H1 (cell line): ENCODE measurements at regions not wholly inside any gene's neighbourhood (a gene's known extent, or its start where the extent isn't known, plus 50 kb on each side); places are given as distances from the start of the nearest gene placed in this dataset.

ENCODE experiments used
- CTCF ChIA-PET: fragments of 300-600 bp; sonication (Branson Sonifier 250); formaldehyde crosslinking; loops from one replicate; lab custom pipeline; 2021; ENCODE audit not compliant: partially characterized antibody; lab: Charles Lee
- POLR2A ChIA-PET: fragments of 300-600 bp; sonication (Branson Sonifier 250); formaldehyde crosslinking; loops from one replicate; lab custom pipeline; 2021; ENCODE audit warnings: inconsistent platforms; ENCODE audit not compliant: partially characterized antibody; lab: Charles Lee
- DNase-seq, 2 experiments: peaks; one replicate each; pipeline versions ENCODE4 v3.0.0 to v3.0.0-alpha.2; 2010 to 2022; ENCODE audit warnings: low spot score in 2 of 2, low read depth in 1 of 2, mixed read lengths in 1 of 2
- FAIRE-seq: peaks from 2 replicates; lab custom pipeline; 2011; peaks lifted over from hg19 to GRCh38; lab: Jason Lieb, UNC
- H2AFZ ChIP-seq: 2 replicates; pipeline ENCODE4 v1.8.1; 2012; ENCODE audit warnings: low read length, inconsistent platforms
- H2AK5ac ChIP-seq: 2 replicates; pipeline ENCODE4 v1.6.1; 2013; ENCODE audit warnings: low read depth, low read length
- H2BK120ac ChIP-seq: replicated peaks from 2 replicates; pipeline ENCODE3; 2013; ENCODE audit warnings: low read depth, low read length, inconsistent platforms
- H2BK12ac ChIP-seq: 2 replicates; pipeline ENCODE4 v1.6.1; 2013; ENCODE audit warnings: low read depth, low read length
- H2BK15ac ChIP-seq: 2 replicates; pipeline ENCODE4 v1.6.1; 2013; ENCODE audit warnings: low read length
- H2BK20ac ChIP-seq: 2 replicates; pipeline ENCODE4 v1.6.1; 2013; ENCODE audit warnings: low read length
- H2BK5ac ChIP-seq: 2 replicates; pipeline ENCODE4 v1.6.1; 2013; ENCODE audit warnings: low read depth, low read length
- H3K14ac ChIP-seq: 2 replicates; pipeline ENCODE4 v1.6.1; 2013; ENCODE audit warnings: inconsistent platforms; ENCODE audit not compliant: insufficient read length
- H3K18ac ChIP-seq: 2 replicates; pipeline ENCODE4 v1.6.1; 2013; ENCODE audit warnings: low read length; ENCODE audit errors: extremely low read depth
- H3K23ac ChIP-seq: 2 replicates; pipeline ENCODE4 v1.6.1; 2013; ENCODE audit warnings: inconsistent platforms; ENCODE audit not compliant: insufficient read length
- H3K23me2 ChIP-seq: 2 replicates; pipeline ENCODE4 v1.6.1; 2013; ENCODE audit warnings: low read depth, low read length
- H3K27ac ChIP-seq: 2 replicates; pipeline ENCODE4 v1.6.1; 2011; ENCODE audit warnings: low read depth, low read length, inconsistent platforms
- H3K27me3 ChIP-seq, 4 experiments: replicated peaks in 1 of 4; 1 replicate in 1 of 4; 2 replicates in 3 of 4; pipeline versions ENCODE4 v1.6.1 to v1.8.1; 2011 to 2013; ENCODE audit warnings: low read length in 3 of 4, mild to moderate bottlenecking in 3 of 4, inconsistent platforms in 2 of 4, mixed read lengths in 2 of 4, moderate library complexity in 1 of 4; ENCODE audit not compliant: control insufficient read depth in 3 of 4, insufficient read depth in 3 of 4; ENCODE audit errors: extremely low read depth in 1 of 4
- H3K36me3 ChIP-seq, 4 experiments: 2 replicates each; pipeline versions ENCODE4 v1.6.1 to v1.8.1; 2011 to 2013; ENCODE audit warnings: mild to moderate bottlenecking in 4 of 4, low read length in 3 of 4, moderate library complexity in 2 of 4, control low read depth in 1 of 4, inconsistent platforms in 1 of 4; ENCODE audit not compliant: insufficient read depth in 4 of 4, control insufficient read depth in 2 of 4
- H3K4ac ChIP-seq: replicated peaks from 2 replicates; pipeline ENCODE3; 2013; ENCODE audit warnings: low read length, low read depth, mixed read lengths, inconsistent platforms; ENCODE audit not compliant: insufficient read length
- H3K4me1 ChIP-seq, 4 experiments: replicated peaks in 1 of 4; 1 replicate in 1 of 4; 2 replicates in 3 of 4; pipeline versions ENCODE4 v1.6.1 to v1.8.1; 2011 to 2013; ENCODE audit warnings: low read length in 3 of 4, inconsistent platforms in 2 of 4, mixed read lengths in 1 of 4; ENCODE audit not compliant: insufficient read depth in 4 of 4, control insufficient read depth in 3 of 4
- H3K4me2 ChIP-seq, 2 experiments: 2 replicates each; pipeline versions ENCODE4 v1.6.1 to v1.8.1; 2011 to 2013; ENCODE audit warnings: low read depth in 2 of 2, low read length in 2 of 2, control low read depth in 1 of 2, inconsistent platforms in 1 of 2, mild to moderate bottlenecking in 1 of 2; ENCODE audit not compliant: insufficient read depth in 1 of 2
- H3K4me3 ChIP-seq, 4 experiments: fragments of 200-600, 300-600 bp in 1 of 4; sonication (generic), shearing (Covaris generic), sonication (Bioruptor Twin) in 1 of 4; 2 replicates each; pipeline versions ENCODE4 v1.5.1 to v1.8.1; 2011 to 2016; ENCODE audit warnings: low read length in 4 of 4, low read depth in 3 of 4, control low read depth in 2 of 4, inconsistent platforms in 2 of 4, mild to moderate bottlenecking in 2 of 4, mixed read lengths in 1 of 4, moderate library complexity in 1 of 4; ENCODE audit not compliant: insufficient read depth in 2 of 4; ENCODE audit errors: extremely low read depth in 1 of 4
- H3K56ac ChIP-seq: replicated peaks from 2 replicates; pipeline ENCODE3; 2013; ENCODE audit warnings: low read depth, mild to moderate bottlenecking, mixed read lengths, low read length, inconsistent platforms; ENCODE audit not compliant: insufficient read length
- H3K79me1 ChIP-seq: 2 replicates; pipeline ENCODE4 v1.6.1; 2013; ENCODE audit warnings: low read depth, low read length, control low read depth
- H3K79me2 ChIP-seq, 2 experiments: 2 replicates each; pipeline versions ENCODE4 v1.6.1 to v1.8.1; 2012 to 2013; ENCODE audit warnings: low read length in 2 of 2, mild to moderate bottlenecking in 2 of 2, inconsistent platforms in 1 of 2; ENCODE audit not compliant: insufficient read depth in 2 of 2, control insufficient read depth in 1 of 2
- H3K9ac ChIP-seq, 4 experiments: replicated peaks in 1 of 4; 1 replicate in 1 of 4; 2 replicates in 3 of 4; pipeline versions ENCODE4 v1.6.1 to v1.8.1; 2011 to 2013; ENCODE audit warnings: low read depth in 3 of 4, low read length in 3 of 4, control low read depth in 2 of 4, mild to moderate bottlenecking in 2 of 4, moderate library complexity in 2 of 4, inconsistent platforms in 1 of 4; ENCODE audit errors: extremely low read depth in 1 of 4
- H3K9me3 ChIP-seq, 2 experiments: 2 replicates each; pipeline versions ENCODE4 v1.6.1 to v1.8.1; 2012 to 2013; ENCODE audit warnings: mild to moderate bottlenecking in 2 of 2, moderate library complexity in 2 of 2, control low read depth in 1 of 2, inconsistent platforms in 1 of 2, low read depth in 1 of 2, low read length in 1 of 2, mixed read lengths in 1 of 2; ENCODE audit not compliant: insufficient read depth in 2 of 2
- H4K20me1 ChIP-seq, 2 experiments: replicated peaks in 1 of 2; 2 replicates each; pipeline versions ENCODE3 to v1.8.1; 2011 to 2013; ENCODE audit warnings: inconsistent platforms in 2 of 2, low read length in 2 of 2, mild to moderate bottlenecking in 1 of 2; ENCODE audit not compliant: insufficient read depth in 2 of 2, control insufficient read depth in 1 of 2
- H4K5ac ChIP-seq: 2 replicates; pipeline ENCODE4 v1.6.1; 2013; ENCODE audit warnings: low read length, low read depth, mixed read lengths, inconsistent platforms; ENCODE audit not compliant: insufficient read length
- H4K8ac ChIP-seq: 2 replicates; pipeline ENCODE4 v1.8.0; 2013; ENCODE audit warnings: mild to moderate bottlenecking, moderate library complexity, low read length, inconsistent platforms; ENCODE audit not compliant: insufficient read depth; ENCODE audit errors: extremely low read depth
- H4K91ac ChIP-seq: replicated peaks from 2 replicates; pipeline ENCODE3; 2013; ENCODE audit warnings: low read length, mixed read lengths, inconsistent platforms; ENCODE audit not compliant: insufficient read length
- BCL11A ChIP-seq, 2 experiments: IDR thresholded peaks; one replicate each; pipeline ENCODE4 v1.6.1; 2011; ENCODE audit warnings: low read depth in 2 of 2, low read length in 2 of 2, mild to moderate bottlenecking in 2 of 2
- BRCA1 ChIP-seq: IDR thresholded peaks from 2 replicates; pipeline ENCODE4 v1.6.1; 2012; ENCODE audit warnings: low read depth, low read length, improper control_type of control experiment
- CEBPB ChIP-seq: IDR thresholded peaks from 2 replicates; pipeline ENCODE4 v1.6.1; 2012; ENCODE audit warnings: low read depth, low read length
- CREB1 ChIP-seq: IDR thresholded peaks from 2 replicates; pipeline ENCODE4 v1.6.1; 2012; ENCODE audit warnings: inconsistent platforms
- EP300 ChIP-seq, 2 experiments: IDR thresholded peaks; 1 replicate in 1 of 2; 2 replicates in 1 of 2; pipeline ENCODE4 v1.6.1; 2011 to 2012; ENCODE audit warnings: low read depth in 2 of 2, low read length in 2 of 2, mild to moderate bottlenecking in 2 of 2, borderline replicate concordance in 1 of 2, inconsistent platforms in 1 of 2, moderate library complexity in 1 of 2
- GTF2F1 ChIP-seq: IDR thresholded peaks from 2 replicates; pipeline ENCODE4 v1.6.1; 2012; ENCODE audit warnings: low read depth, low read length, improper control_type of control experiment, borderline replicate concordance
- HDAC2 ChIP-seq, 2 experiments: fragments of 300-600 bp in 1 of 2; sonication (generic) in 1 of 2; IDR thresholded peaks; 2 replicates each; pipeline ENCODE4 v1.6.1; 2011 to 2012; ENCODE audit warnings: low read depth in 2 of 2, low read length in 2 of 2, mild to moderate bottlenecking in 2 of 2, moderate library complexity in 2 of 2, borderline replicate concordance in 1 of 2, inconsistent platforms in 1 of 2
- KDM4A ChIP-seq: IDR thresholded peaks from one replicate; pipeline ENCODE4 v1.7.1; 2012; ENCODE audit warnings: low read depth, mild to moderate bottlenecking, moderate library complexity, low read length, inconsistent platforms; ENCODE audit not compliant: severe bottlenecking
- MAFK ChIP-seq: IDR thresholded peaks from 2 replicates; pipeline ENCODE4 v1.6.1; 2012; ENCODE audit warnings: low read depth, mild to moderate bottlenecking, improper control_type of control experiment, low read length
- POLR2A ChIP-seq, 2 experiments: IDR thresholded peaks; 1 replicate in 1 of 2; 2 replicates in 1 of 2; pipeline ENCODE4 v1.6.1; 2011; ENCODE audit warnings: low read depth in 2 of 2, low read length in 2 of 2, mild to moderate bottlenecking in 2 of 2; ENCODE audit errors: control extremely low read depth in 1 of 2
- RXRA ChIP-seq: IDR thresholded peaks from 2 replicates; pipeline ENCODE4 v1.6.1; 2011; ENCODE audit warnings: low read depth, mild to moderate bottlenecking, low read length, moderate library complexity; ENCODE audit not compliant: insufficient read depth
- SAP30 ChIP-seq: fragments of 300-600 bp; sonication (generic); IDR thresholded peaks from 2 replicates; pipeline ENCODE4 v1.7.1; 2012; ENCODE audit warnings: low read length, moderate library complexity, mild to moderate bottlenecking, inconsistent platforms; ENCODE audit not compliant: insufficient read depth, insufficient replicate concordance
- SP2 ChIP-seq: IDR thresholded peaks from 2 replicates; pipeline ENCODE4 v1.6.1; 2012; ENCODE audit warnings: mild to moderate bottlenecking, low read length, inconsistent platforms
- TAF1 ChIP-seq: IDR thresholded peaks from 2 replicates; pipeline ENCODE4 v1.6.1; 2011; ENCODE audit warnings: mild to moderate bottlenecking, low read depth, low read length
- TBP ChIP-seq: IDR thresholded peaks from 2 replicates; pipeline ENCODE4 v1.6.1; 2011; ENCODE audit warnings: low read depth, low read length, improper control_type of control experiment
- TCF12 ChIP-seq: IDR thresholded peaks from 2 replicates; pipeline ENCODE4 v1.6.1; 2011; ENCODE audit warnings: low read depth, mild to moderate bottlenecking, low read length
- WGBS, 2 experiments: shearing (Covaris generic) in 1 of 2; methylation state at CpG; one replicate each; pipeline versions ENCODE4 v1.1.6 to v1.1.7; 2013 to 2015; ENCODE audit warnings: low lambda C conversion rate in 2 of 2, mixed read lengths in 2 of 2, inconsistent platforms in 1 of 2, low coverage in 1 of 2, missing lambda C conversion rate in 1 of 2; ENCODE audit not compliant: insufficient replicate concordance in 2 of 2, insufficient coverage in 1 of 2, insufficient read length in 1 of 2; ENCODE audit errors: extremely low coverage in 1 of 2, missing lambda C conversion rate in 1 of 2; 5-methylcytosine and 5-hydroxymethylcytosine counted together

GRCh38 chr4:4772534-4772933 lies 86.9 kb upstream of the MSX1 start:
- Histone ChIP-seq H3K4me2 (no peak overlapping the region), H4K91ac (no peak overlapping the region), H2AFZ (no peak overlapping the region), H4K8ac (no peak overlapping the region), H2BK20ac (no peak overlapping the region), H4K5ac (no peak overlapping the region), H2BK12ac (no peak overlapping the region), H3K56ac (no peak overlapping the region), H3K18ac (no peak overlapping the region), H3K14ac (no peak overlapping the region), H3K79me1 (no peaks in the 10 kb centered on the region), H3K23me2 (peaks cover 5% of the 10 kb centered on the region; the same call in 1 of the 2 replicates), H4K20me1 (peaks cover 0 to 7% of the 10 kb centered on the region in 2 experiments), H3K23ac (no peak overlapping the region), H3K9me3 (no peaks in the 10 kb centered on the region), H2AK5ac (no peak overlapping the region), H2BK5ac (no peak overlapping the region), H3K4me1 (no peaks in the 10 kb centered on the region), H3K27ac (no peak overlapping the region), H3K36me3 (no peaks in the 10 kb centered on the region), H3K4me3 (no peak overlapping the region), H3K79me2 (no peaks in the 10 kb centered on the region; a peak in 1 of 4 replicates), H3K4ac (no peak overlapping the region), H2BK15ac (no peak overlapping the region), H2BK120ac (no peak overlapping the region), H3K27me3 (no peaks in the 10 kb centered on the region), H3K9ac (no peak overlapping the region)
- CTCF ChIA-PET: no interaction called here
- POLR2A ChIA-PET: no interaction called here
- WGBS, 2 experiments: 80% methylated on average over 6 of the region's 6 CpGs; no CpG with 5 or more reads in 1 of the 2 experiments
- DNase-seq: no peak
- FAIRE-seq: no peak
- TF ChIP-seq TAF1 (no peak), TCF12 (no peak), MAFK (no peak), EP300 (IDR thresholded peaks at IDR 0.05; ENCODE audit: borderline replicate concordance in 1 of 2, low read depth in 2 of 2, low read length in 2 of 2) (no peak), TBP (no peak), GTF2F1 (no peak), SAP30 (no peak), HDAC2 (IDR thresholded peaks at IDR 0.05; ENCODE audit: borderline replicate concordance in 1 of 2, low read depth in 2 of 2, low read length in 2 of 2) (no peak), POLR2A (IDR thresholded peaks at IDR 0.05; ENCODE audit: control extremely low read depth in 1 of 2, low read depth in 2 of 2, low read length in 2 of 2) (no peak), RXRA (no peak), SP2 (no peak), CREB1 (no peak), KDM4A (no peak), BCL11A (IDR thresholded peaks at IDR 0.05; ENCODE audit: low read depth in 2 of 2, low read length in 2 of 2) (no peak), BRCA1 (no peak), CEBPB (no peak)
